Activated CD4-positive, alpha-beta memory T cell treated with anti-CD3 and anti-CD28 coated beads for 36 hours (primary cell): ENCODE measurements at regions not wholly inside any gene's neighbourhood (a gene's known extent, or its start where the extent isn't known, plus 50 kb on each side); places are given as distances from the start of the nearest gene placed in this dataset.

Experiments used
- CTCF ChIA-PET: fragments of 350-600 bp; sonication (Branson Sonifier 250); formaldehyde crosslinking; loops from one replicate; lab custom pipeline; 2021; ENCODE audit warnings: antibody characterized with exemption, inconsistent platforms; lab: Charles Lee
- POLR2A ChIA-PET: fragments of 350-600 bp; sonication (Branson Sonifier 250); formaldehyde crosslinking; loops from one replicate; lab custom pipeline; 2021; ENCODE audit warnings: antibody characterized with exemption; lab: Charles Lee
- DNase-seq: peaks from one replicate; pipeline ENCODE4 v3.0.0-alpha.2; 2020
- H3K27ac Mint-ChIP-seq: one replicate; pipeline ENCODE4 v1.8.0; 2021; ENCODE audit warnings: mixed read lengths
- H3K27me3 Mint-ChIP-seq: one replicate; pipeline ENCODE4 v1.8.0; 2021; ENCODE audit warnings: mixed read lengths
- H3K36me3 Mint-ChIP-seq: one replicate; pipeline ENCODE4 v1.8.0; 2021; ENCODE audit warnings: mixed read lengths
- H3K4me1 Mint-ChIP-seq: one replicate; pipeline ENCODE4 v1.8.0; 2021; ENCODE audit warnings: low read depth, mixed read lengths
- H3K4me3 Mint-ChIP-seq: one replicate; pipeline ENCODE4 v1.8.0; 2021; ENCODE audit warnings: mild to moderate bottlenecking, mixed read lengths
- H3K9me3 Mint-ChIP-seq: one replicate; pipeline ENCODE4 v1.8.0; 2021; ENCODE audit warnings: mixed read lengths
- intact Hi-C: fragments of 100-400 bp; cut with micrococcal nuclease; formaldehyde crosslinking; loops from one replicate; pipeline ENCODE4 v1.15.1; 2023

DNA sequence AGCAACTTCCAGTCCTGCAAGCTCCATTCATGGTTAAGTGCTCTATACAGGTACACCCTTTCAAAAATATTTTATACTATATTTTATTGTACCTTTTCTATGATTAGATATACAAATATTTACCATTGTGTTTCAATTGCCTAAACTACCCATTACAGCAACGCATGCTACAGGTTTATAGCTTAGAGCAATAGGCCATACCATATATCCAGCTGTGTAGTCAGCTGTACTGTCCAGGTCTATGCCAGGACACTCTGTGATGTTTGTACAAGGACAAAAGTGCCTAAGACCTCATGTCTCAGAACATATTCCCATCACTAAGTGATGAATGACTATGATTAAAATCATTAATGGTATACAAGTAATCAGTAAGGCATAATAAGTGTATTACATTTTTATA, 368.7 kb downstream of the CMPK2 start:
- intact Hi-C loops: no loop called here
- H3K4me3 Mint-ChIP-seq: no peak overlapping the region
- H3K27me3 Mint-ChIP-seq: no peaks in the 10 kb centered on the region
- no peaks in the 10 kb centered on the region for H3K36me3 Mint-ChIP-seq
- H3K4me1 Mint-ChIP-seq: no peaks in the 10 kb centered on the region
- DNase-seq: no peak
- CTCF ChIA-PET: no interaction called here
- no peak overlapping the region for H3K27ac Mint-ChIP-seq
- no peaks in the 10 kb centered on the region for H3K9me3 Mint-ChIP-seq
- POLR2A ChIA-PET: no interaction called here

DNA sequence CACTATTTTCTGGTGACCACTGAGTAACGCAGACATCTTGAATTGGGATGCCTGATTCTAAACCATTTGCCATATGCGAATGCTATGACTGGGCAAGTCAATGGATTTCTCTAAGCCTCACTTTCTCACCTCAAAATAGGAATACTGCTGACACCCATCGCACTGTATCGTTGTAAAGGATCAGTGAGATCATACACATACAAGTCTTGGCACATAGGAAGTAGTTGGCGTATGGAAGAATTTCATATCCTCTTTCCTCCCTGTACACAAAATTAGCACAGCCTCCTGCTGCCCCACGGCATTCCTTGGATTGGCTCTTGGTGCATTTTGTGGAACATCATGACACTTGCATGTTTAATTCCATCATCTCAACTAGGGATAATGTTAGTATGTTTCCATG, 366.9 kb downstream of the CMPK2 start:
- H3K27me3 Mint-ChIP-seq: no peaks in the 10 kb centered on the region
- no peaks in the 10 kb centered on the region for H3K4me1 Mint-ChIP-seq
- CTCF ChIA-PET: no interaction called here
- POLR2A ChIA-PET: no interaction called here
- H3K9me3 Mint-ChIP-seq: no peaks in the 10 kb centered on the region
- no peak for DNase-seq
- H3K4me3 Mint-ChIP-seq: no peak overlapping the region
- H3K27ac Mint-ChIP-seq: no peak overlapping the region
- H3K36me3 Mint-ChIP-seq: no peaks in the 10 kb centered on the region
- intact Hi-C loops: loop anchor here (1.0 kb wide), 1 partner anchor 16 kb away; no protein-coding TSS in a partner anchor

DNA sequence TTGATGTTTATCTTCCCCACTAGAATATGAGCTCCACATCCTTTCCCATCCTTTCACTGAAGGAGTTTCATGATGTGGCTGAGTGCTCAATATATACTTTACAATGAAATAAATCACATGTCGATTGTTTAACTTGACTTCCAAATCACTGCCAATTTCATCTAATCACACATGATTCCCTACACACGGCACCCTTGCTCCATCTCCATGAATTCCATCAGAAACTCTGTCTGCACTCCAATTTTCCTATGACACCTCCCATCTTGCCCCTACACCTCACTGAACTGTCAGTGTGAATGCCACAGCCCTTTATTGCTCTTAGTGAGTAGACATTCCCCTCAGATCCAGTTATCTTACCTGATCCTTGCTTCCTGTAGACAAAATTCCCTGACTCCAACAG, 366.0 kb downstream of the CMPK2 start:
- H3K27ac Mint-ChIP-seq: no peak overlapping the region
- ChIA-PET POLR2A (no interaction called here), CTCF (no interaction called here)
- no peak overlapping the region for H3K4me3 Mint-ChIP-seq
- H3K9me3 Mint-ChIP-seq: no peaks in the 10 kb centered on the region
- intact Hi-C loops: no loop called here
- DNase-seq: no peak
- no peaks in the 10 kb centered on the region for H3K27me3 Mint-ChIP-seq
- H3K36me3 Mint-ChIP-seq: no peaks in the 10 kb centered on the region
- no peaks in the 10 kb centered on the region for H3K4me1 Mint-ChIP-seq

DNA sequence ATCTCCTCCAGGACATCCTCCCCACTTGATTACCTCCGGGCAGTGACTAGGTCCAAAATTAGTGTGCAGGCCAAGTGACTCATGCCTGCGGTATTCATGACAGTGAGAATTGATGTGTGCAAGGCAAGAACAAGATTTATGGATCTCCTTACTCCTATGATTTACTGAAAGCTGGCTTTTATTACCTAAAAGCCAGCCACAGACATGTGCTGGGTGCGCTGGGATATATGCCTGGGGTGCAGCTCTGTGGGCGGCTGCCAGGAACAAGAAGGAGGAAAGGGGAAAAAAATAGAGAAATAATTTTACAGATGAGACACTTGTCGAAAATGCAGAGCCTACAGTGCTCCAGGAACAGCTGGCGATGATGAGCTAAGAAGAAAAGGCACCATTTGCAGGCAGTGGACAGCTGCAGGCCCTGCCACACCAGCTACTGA, 359.3 kb downstream of the CMPK2 start:
- Mint-ChIP-seq H3K27ac (no peak overlapping the region), H3K9me3 (no peaks in the 10 kb centered on the region), H3K4me3 (no peak overlapping the region), H3K36me3 (no peaks in the 10 kb centered on the region), H3K27me3 (no peaks in the 10 kb centered on the region), H3K4me1 (no peaks in the 10 kb centered on the region)
- intact Hi-C loops: no loop called here
- ChIA-PET POLR2A (no interaction called here), CTCF (no interaction called here)
- no peak for DNase-seq

DNA sequence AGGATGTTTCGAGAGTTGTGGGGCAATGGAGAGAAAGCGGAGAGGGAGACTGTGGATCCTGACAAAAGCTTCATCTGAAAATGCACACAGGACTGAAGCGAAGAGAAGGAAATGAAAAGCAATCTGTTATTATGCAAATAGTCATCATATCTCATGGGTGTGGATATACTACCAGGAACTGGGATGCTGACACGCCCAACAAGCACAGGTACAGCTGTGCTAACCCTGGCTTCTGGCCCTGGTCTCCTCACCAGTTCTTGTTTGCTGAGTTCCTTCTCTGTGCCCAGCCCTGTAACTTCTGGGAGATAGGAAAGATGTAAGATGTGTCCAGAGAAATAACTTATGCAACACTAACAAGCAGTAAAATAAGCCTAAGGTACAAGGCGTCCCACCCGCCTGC, 358.8 kb downstream of the CMPK2 start:
- no peak for DNase-seq
- intact Hi-C loops: no loop called here
- ChIA-PET POLR2A (no interaction called here), CTCF (no interaction called here)
- Mint-ChIP-seq H3K4me3 (no peak overlapping the region), H3K27ac (no peak overlapping the region), H3K36me3 (no peaks in the 10 kb centered on the region), H3K9me3 (no peaks in the 10 kb centered on the region), H3K4me1 (no peaks in the 10 kb centered on the region), H3K27me3 (no peaks in the 10 kb centered on the region)

DNA sequence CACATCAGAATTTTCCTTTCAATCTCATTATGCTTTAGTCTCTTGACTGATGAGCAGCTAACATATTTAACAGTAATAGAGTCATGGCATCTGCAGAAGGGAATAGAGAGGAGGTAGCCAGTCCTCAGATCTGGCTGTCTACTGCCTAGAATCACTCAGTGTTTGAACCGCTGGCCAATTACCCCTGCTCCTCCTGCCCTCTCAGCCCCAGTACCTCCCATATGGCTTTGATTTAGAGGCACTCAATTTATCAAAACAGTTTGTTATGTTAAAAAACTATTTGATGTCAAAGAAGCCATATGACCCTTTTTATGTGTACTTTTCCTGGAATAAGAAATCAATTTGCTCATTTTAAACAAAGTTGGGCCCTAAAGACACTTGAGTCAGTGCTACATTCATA, 355.2 kb downstream of the CMPK2 start:
- no peak for DNase-seq
- Mint-ChIP-seq H3K9me3 (no peaks in the 10 kb centered on the region), H3K36me3 (no peaks in the 10 kb centered on the region), H3K27me3 (no peaks in the 10 kb centered on the region), H3K4me1 (no peaks in the 10 kb centered on the region), H3K27ac (no peak overlapping the region), H3K4me3 (no peak overlapping the region)
- ChIA-PET CTCF (no interaction called here), POLR2A (no interaction called here)
- intact Hi-C loops: no loop called here

DNA sequence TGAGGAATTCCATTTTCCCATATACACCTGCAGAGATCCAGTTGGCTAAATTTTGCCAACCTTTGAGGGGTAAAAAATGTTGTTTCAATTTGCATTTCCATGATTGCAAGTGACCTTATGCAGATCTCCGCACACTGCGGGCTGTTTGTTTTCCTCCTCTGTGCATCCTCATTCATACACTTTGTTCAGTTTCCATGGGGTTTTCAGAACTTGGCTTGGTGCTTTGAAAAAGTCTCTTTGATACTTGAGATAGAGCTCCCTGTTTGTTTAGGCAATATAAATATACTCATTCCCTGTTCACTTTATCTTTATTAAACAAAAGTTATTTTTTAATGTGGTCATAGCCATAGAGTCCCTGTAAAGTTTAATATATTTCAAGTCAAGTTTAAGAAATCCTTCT, 353.1 kb downstream of the CMPK2 start:
- Mint-ChIP-seq H3K36me3 (no peaks in the 10 kb centered on the region), H3K27ac (no peak overlapping the region), H3K9me3 (no peaks in the 10 kb centered on the region), H3K4me1 (no peaks in the 10 kb centered on the region), H3K4me3 (no peak overlapping the region), H3K27me3 (no peaks in the 10 kb centered on the region)
- POLR2A ChIA-PET: no interaction called here
- intact Hi-C loops: no loop called here
- CTCF ChIA-PET: no interaction called here
- no peak for DNase-seq

DNA sequence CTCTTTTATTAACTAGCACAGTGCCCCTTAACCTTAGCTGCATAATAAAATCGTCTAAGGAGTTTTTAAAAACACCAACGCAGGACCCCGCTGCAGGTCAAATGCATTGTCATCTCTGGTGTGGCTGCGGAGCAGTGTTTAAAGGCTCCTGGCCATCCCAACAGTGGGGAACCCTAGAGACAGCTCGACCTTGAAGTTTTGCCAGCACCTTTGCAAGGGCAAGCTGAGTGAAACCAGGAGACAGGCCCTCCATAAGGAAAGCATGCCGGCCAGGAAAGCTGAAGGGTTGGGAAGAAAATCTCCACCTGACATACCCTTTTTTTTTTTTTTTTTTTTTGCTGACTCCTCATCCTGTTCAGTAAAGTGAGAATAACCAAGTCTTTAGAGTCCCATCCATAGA, 349.0 kb downstream of the CMPK2 start:
- CTCF ChIA-PET: interaction anchor here (0.7 kb wide), 1 partner anchor 356 kb away, joined by 3 read pairs; no protein-coding TSS in a partner anchor
- H3K27ac Mint-ChIP-seq: no peak overlapping the region
- DNase-seq: no peak
- no peak overlapping the region for H3K4me3 Mint-ChIP-seq
- no peaks in the 10 kb centered on the region for H3K4me1 Mint-ChIP-seq
- no peaks in the 10 kb centered on the region for H3K27me3 Mint-ChIP-seq
- POLR2A ChIA-PET: no interaction called here
- H3K9me3 Mint-ChIP-seq: no peaks in the 10 kb centered on the region
- intact Hi-C loops: no loop called here
- H3K36me3 Mint-ChIP-seq: no peaks in the 10 kb centered on the region

DNA sequence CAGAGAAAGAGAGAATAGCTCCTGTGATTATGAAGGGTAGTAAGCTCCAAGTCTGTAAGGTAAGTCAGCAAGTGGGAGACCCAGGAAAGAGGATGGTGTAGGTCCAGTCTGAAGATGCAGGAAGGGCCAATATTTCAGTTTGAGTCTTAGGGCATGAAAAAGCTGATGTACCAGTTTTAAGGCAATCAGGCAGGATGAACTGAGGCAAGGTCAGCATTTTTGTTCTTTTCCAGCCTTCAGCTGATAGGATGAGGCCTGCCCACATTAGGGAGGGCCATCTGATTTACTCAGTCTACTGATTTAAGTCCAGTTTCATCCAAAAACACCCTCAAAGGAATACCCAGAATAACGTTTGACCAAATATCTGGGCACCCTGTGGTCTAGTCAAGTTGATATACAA, 347.3 kb downstream of the CMPK2 start:
- POLR2A ChIA-PET: no interaction called here
- DNase-seq: no peak
- no peaks in the 10 kb centered on the region for H3K36me3 Mint-ChIP-seq
- CTCF ChIA-PET: no interaction called here
- H3K9me3 Mint-ChIP-seq: no peaks in the 10 kb centered on the region
- H3K4me3 Mint-ChIP-seq: no peak overlapping the region
- H3K27ac Mint-ChIP-seq: no peak overlapping the region
- no peaks in the 10 kb centered on the region for H3K4me1 Mint-ChIP-seq
- intact Hi-C loops: no loop called here
- no peaks in the 10 kb centered on the region for H3K27me3 Mint-ChIP-seq

DNA sequence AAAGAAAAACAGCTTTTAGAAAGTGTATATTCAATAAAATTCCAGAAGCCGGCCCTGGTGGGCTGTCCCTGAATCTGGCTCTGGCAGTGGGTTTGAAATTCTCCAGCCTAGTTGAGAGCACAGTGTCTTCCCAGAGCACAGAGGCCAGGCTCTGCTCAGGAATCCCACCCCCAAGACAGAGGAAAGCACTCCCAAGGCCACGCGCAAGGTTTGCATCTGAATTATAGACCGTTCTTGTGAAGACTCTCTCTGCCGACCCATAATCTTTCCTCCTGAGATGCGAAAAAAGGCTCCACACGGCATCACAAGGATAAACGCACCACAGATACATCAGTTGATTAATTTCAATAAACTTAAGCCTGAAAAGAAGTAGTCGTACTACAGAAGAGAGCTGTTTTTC, 342.2 kb downstream of the CMPK2 start:
- Mint-ChIP-seq H3K36me3 (no peaks in the 10 kb centered on the region), H3K9me3 (no peaks in the 10 kb centered on the region), H3K27me3 (no peaks in the 10 kb centered on the region), H3K27ac (no peak overlapping the region), H3K4me3 (no peak overlapping the region), H3K4me1 (no peaks in the 10 kb centered on the region)
- DNase-seq: no peak
- CTCF ChIA-PET: no interaction called here
- POLR2A ChIA-PET: no interaction called here
- intact Hi-C loops: no loop called here

DNA sequence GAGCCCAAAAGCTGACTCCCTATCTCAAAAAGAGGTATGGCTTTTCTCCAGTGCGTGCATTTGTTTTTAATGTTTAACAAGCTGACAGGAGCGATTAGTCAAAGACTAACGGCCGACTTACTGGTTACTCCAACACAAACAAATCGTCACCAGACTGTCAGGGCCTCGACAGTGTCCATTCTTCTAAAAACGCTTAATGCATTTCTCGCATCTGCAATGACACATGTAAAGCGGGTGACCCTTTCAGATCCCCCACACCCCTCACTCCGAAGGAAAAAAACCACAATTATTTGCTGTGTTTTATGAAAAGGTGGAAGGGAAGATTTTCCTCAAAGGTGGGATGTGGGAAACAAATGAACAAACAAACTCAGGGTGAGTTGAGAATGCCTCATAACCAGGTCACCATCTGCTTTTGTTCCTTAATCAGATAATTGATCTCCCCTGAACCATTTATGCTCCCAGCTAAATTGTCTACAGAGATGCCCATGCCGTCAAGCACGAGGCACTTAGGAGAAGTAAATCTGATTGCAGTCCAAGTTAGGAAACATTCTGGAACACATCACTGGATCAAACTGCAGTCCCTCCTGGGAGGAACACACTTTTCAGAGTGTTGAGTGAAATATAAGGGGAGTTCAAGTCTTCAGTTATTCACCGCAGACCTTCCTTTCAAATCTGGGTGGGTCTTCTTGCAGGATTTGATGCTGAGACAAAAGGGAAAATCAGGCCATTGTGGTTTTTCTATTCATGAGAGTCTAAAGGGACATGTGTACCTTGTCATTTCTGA, 340.8 kb downstream of the CMPK2 start:
- Mint-ChIP-seq H3K9me3 (no peaks in the 10 kb centered on the region), H3K27me3 (no peaks in the 10 kb centered on the region), H3K4me1 (no peaks in the 10 kb centered on the region), H3K27ac (no peak overlapping the region), H3K36me3 (no peaks in the 10 kb centered on the region), H3K4me3 (no peak overlapping the region)
- CTCF ChIA-PET: no interaction called here
- DNase-seq: no peak
- POLR2A ChIA-PET: no interaction called here
- intact Hi-C loops: no loop called here

DNA sequence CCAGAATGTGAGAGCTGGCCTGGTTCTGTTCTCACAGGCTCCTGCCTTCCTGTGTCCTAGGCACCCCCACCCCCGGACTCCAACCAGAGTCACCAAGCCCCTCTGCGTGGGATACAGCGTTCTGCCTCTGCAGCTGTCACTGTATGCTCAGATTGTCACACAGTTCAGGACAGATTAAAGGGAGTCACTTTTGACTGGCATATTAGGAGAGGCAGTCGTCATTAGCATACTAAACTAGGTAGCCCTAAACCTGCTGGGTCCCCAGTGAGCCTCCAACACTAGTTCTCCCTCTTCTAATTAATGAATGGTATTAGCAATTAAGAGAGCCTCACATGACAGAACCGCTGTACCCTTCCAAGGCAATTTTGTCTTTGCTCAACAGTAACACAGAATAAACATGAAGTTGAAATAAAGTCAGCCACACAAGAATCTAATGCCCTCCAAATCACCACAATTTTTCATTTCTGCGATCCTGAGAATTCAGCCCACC, 340.2 kb downstream of the CMPK2 start:
- ChIA-PET POLR2A (no interaction called here), CTCF (no interaction called here)
- Mint-ChIP-seq H3K27me3 (no peaks in the 10 kb centered on the region), H3K36me3 (no peaks in the 10 kb centered on the region), H3K9me3 (no peaks in the 10 kb centered on the region), H3K4me1 (no peaks in the 10 kb centered on the region), H3K27ac (no peak overlapping the region), H3K4me3 (no peak overlapping the region)
- DNase-seq: no peak
- intact Hi-C loops: no loop called here

DNA sequence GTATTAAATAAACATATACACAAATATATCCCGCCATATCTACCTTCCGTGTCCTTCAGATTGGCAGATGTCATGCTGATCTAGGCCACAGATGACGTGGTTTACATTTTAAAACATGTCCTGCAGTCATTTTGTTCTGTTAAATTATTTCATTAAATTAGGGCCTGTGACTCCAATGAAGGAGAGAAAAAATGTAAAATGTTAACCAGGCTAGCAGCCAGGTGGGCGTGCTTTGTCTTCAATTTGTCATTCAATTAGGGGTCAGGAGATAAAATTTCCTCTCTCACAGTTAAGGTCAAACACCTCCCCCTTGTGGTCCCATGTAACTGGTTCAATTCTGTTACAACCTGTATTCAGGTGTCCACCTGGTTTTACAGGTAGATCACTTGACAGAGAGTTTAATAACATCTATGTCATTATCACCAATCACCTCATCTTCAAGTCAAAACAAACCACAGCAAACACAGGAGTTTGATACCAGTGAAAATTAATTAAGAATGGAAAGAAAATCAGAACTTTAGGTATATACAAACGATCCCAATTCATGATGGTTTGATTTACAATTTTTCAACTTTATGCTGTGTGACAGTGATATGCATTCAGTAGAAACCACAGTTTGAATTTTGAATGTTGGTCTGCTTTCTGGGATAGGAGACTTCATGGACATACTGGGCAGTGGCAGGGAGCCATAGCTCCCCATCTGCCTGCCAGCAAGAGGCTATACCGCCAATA, 339.4 kb downstream of the CMPK2 start:
- H3K27ac Mint-ChIP-seq: no peak overlapping the region
- no peaks in the 10 kb centered on the region for H3K36me3 Mint-ChIP-seq
- intact Hi-C loops: no loop called here
- no peak overlapping the region for H3K4me3 Mint-ChIP-seq
- H3K4me1 Mint-ChIP-seq: no peaks in the 10 kb centered on the region
- no peak for DNase-seq
- no peaks in the 10 kb centered on the region for H3K9me3 Mint-ChIP-seq
- no peaks in the 10 kb centered on the region for H3K27me3 Mint-ChIP-seq
- POLR2A ChIA-PET: no interaction called here
- CTCF ChIA-PET: no interaction called here
